ENCODE measurements at regions not wholly inside any gene's neighbourhood (a gene's known extent, or its start where the extent isn't known, plus 50 kb on each side); places are given as distances from the start of the nearest gene placed in this dataset.

- no peak for DNase-seq
Measured at GRCh38 chr4:129738175-129738574, 642.2 kb downstream of the C4orf33 start.

- DNase-seq, result no peak
Measured at GRCh38 chr4:129747756-129748155, 651.8 kb downstream of the C4orf33 start.

GRCh38 chr4:129748991-129749390 is 653.0 kb downstream of the C4orf33 start:
- DNase-seq, result no peak

GRCh38 chr4:129751646-129752045 is 655.7 kb downstream of the C4orf33 start:
- no peak for DNase-seq

DNA sequence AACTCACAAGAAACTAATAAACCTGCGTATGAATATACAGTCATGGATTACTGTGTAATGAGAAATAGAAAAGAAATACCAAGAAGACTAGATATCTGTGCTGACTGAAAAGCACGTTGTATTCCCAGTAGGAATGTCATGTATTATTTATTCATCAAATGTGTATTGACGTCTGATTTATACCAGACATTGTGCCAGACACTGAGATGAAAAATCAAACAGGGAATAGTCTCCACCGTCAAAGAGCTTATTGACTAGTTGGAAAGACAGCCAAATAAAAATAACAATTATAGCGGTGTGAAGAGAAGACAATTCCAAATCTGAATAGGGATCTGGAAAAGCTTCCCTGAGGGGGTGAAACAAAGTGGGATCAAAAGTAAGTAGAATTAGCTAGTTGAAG is 687.6 kb downstream of the C4orf33 start:
- no peak for DNase-seq

GRCh38 chr4:129788486-129788885 is 692.5 kb downstream of the C4orf33 start:
- DNase-seq, result no peak

DNA sequence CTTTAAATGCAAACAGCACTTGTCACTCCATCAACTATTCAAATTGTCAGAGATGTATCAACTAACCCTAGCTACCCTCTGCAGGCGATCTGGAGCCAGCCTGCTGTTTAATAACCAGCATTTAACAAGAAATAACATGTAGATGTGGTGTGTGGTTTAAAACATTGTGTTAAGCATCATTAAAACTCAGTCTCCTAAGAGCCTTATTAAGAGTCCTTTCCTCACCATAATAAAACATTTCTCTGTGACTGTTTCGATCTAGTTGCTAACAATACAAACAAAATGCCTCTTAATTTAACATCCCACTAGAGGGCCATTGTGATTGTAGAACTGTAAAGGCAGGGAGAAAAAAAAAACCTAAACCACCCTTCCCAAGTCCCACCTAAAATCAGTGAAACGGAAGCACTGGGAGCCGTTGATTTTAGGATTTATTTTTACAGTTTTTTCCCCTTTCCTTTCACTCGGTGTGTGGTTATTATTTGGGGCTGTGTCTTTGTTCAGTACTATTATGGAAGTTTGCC is 708.6 kb downstream of the C4orf33 start:
- DNase-seq, result no peak

DNA sequence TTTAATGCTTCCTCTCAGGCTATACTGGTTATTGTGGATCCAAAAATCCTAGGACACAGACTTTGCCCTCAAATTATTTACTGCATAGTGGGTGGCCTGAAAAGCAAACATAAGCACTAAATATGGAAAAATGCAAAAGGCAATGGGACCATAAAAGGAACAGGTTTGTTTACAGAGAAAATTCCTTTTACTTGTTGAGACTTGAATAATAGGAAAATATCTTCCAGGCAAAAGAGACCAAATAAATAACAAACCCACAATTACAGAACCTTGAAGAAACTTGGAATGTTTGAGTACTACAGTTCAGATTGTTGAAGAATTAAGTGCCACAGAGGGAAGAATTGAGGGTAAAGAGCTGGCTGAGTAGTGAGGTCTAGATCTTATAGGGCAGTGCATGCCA is 711.0 kb downstream of the C4orf33 start:
- DNase-seq, result no peak

DNA sequence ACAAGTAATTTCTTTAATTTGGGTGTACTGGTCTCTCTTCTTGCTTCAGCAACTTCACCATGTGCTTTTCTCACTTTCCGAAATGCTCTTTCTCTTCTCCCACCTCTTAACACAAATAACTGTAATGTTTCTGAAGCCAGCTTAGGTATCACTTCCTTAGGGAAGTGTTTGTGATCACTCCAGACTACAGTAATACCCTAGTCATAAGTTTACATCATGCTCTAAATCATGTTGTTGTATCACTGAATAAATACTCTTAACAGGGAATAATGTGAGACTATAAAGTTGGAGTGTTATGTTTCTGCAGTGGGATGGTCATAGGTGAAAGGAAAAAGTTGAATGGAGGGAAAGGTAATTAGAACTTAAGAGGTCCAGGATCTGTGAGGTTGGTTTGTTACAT is 712.3 kb downstream of the C4orf33 start:
- no peak for DNase-seq

DNA sequence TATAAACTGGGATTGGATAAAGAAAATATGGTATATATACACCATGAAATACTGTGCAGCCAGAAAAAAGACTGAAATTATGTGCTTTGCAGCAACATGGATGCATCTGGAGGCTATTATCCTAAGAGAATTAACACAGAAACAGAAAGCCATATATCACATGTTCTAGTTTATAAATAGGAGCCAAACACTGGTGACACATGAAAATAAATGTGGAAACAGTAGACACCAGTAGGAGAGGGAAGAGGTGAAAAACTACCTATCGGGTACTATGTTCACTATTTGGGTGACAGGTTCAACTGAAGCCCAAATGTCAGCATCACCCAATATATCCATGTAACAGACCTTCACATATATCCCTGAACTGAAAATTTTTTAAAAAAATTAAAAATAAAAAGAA is 725.1 kb downstream of the C4orf33 start:
- DNase-seq, result no peak

- DNase-seq, result no peak
Measured at GRCh38 chr4:129821963-129822362, 726.0 kb downstream of the C4orf33 start.

DNA sequence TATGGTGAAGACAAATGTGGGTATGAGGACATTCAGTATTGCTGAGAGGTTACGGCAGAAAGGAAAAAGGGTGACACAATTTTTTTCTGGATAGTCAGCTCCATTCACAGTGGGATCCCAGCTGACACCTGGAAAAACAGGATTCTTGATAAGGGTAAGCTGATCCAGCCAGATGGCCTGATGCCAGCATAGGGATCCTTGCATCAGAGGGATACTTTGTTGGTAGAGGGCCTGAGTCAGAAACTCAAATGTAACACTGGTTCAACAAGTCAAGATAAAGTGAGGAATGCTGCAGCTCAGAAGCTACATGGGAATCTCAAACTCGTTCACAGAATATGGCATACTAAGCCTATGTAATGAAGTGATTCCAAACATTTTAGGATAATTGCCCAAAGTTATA is 726.7 kb downstream of the C4orf33 start:
- no peak for DNase-seq

GRCh38 chr4:129823105-129823504 is 727.2 kb downstream of the C4orf33 start:
- DNase-seq, result no peak

- DNase-seq, result no peak
Measured at GRCh38 chr4:129829373-129829772, 733.4 kb downstream of the C4orf33 start.

- no peak for DNase-seq
Measured at GRCh38 chr4:129839687-129840086, 743.7 kb downstream of the C4orf33 start.

DNA sequence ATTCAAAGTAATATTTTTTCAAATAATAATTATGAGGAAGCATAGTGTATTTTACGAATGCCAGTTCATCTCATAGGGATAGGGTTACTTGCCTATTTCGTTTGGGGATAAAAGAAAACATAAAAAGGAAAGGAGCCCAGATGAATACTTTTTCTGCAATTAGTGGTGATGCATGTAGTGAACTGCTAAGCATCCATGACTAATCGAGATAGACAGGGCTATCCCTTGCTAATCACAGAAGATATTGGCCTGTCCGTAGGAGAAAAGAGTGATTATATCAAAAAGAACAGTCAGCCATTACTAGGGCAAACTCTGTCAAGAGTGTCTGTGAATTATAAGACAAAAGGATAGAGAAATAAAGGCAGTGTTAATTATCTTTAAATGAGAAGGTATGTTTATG is 746.1 kb downstream of the C4orf33 start:
- no peak for DNase-seq

- no peak for DNase-seq
Measured at GRCh38 chr4:129852434-129852833, 756.5 kb downstream of the C4orf33 start.

- peak; percentile 23 for DNase-seq
Measured at GRCh38 chr4:129853685-129854467, 757.9 kb downstream of the C4orf33 start.

DNA sequence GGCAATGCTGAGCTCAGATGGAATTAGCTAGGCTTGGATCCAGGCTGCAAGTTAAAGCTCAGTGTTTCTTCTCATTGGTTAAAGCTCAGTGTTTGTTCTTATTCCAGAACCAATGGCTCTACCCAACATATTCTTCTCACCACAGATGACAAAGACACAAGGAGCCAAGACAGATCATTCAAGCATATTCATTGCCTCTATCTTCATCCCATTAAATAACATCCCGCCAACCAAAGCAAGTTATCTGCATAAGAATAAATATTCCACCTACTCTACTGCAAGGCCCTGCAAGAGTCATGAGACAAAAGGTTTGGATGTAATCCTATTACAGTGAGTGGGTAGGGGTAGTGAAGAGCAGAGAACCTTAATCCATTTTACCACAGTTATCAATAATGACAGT is 766.5 kb downstream of the C4orf33 start:
- no peak for DNase-seq

- no peak for DNase-seq
Measured at GRCh38 chr4:129863206-129863605, 767.3 kb downstream of the C4orf33 start.

- no peak for DNase-seq
Measured at GRCh38 chr4:129883996-129884395, 788.0 kb downstream of the C4orf33 start.

- no peak for DNase-seq
Measured at GRCh38 chr4:129897111-129897510, 801.2 kb downstream of the C4orf33 start.

GRCh38 chr4:129899849-129900248 is 803.9 kb downstream of the C4orf33 start:
- no peak for DNase-seq

DNA sequence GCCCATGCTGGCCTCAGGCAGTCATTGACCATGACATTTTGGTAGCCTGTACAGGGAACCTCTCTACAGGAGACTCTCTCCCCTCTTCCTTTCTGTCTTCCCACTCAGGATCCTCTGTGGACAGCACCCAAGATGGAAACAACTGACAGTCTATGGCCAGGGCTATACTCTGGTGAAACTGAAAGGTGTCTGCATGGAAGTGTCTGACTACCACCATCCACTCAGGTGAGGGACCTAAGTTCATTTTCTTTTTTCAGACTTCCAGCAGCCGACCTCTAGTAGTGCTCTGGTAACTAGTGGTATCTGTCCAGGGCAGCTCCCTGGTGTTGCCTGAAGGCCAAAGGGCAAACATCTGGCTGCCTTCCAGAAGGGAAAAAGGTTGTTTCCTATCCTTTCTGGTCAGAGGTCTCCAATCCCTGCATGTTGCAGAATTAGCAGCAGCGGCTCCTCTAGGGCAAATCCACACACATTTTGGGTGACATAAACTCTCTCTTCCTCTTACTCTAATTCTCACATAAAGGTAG is 804.5 kb downstream of the C4orf33 start:
- DNase-seq, result no peak

- DNase-seq, result no peak
Measured at GRCh38 chr4:129901205-129901604, 805.3 kb downstream of the C4orf33 start.

Data from SHP77 treated with DMSO at 0.1 percent for 48 hours (cell line).